Panc1 (cell line): ENCODE measurements at regions not wholly inside any gene's neighbourhood (a gene's known extent, or its start where the extent isn't known, plus 50 kb on each side); places are given as distances from the start of the nearest gene placed in this dataset.

Experiments
- ATAC-seq: fragments of 200-7000 bp; cut with Tn5 transposase; 2 replicates; pipeline ENCODE4 v1.9.1; 2020; ENCODE audit warnings: mild to moderate bottlenecking, moderate library complexity
- BruUV-seq: library from RNA; stranded (reverse); fragments of 400-500 nt; replicated peaks from 2 replicates; lab custom pipeline; 2021; lab: Mats Ljungman, UMichigan
- CTCF ChIA-PET: fragments of 300-600 bp; sonication (Branson Sonifier 250); formaldehyde crosslinking; loops from one replicate; lab custom pipeline; 2022; ENCODE audit warnings: antibody characterized with exemption; lab: Charles Lee
- POLR2A ChIA-PET: fragments of 300-600 bp; sonication (Branson Sonifier 250); formaldehyde crosslinking; loops from one replicate; lab custom pipeline; 2022; ENCODE audit warnings: antibody characterized with exemption; lab: Charles Lee
- DNase-seq: peaks from one replicate; pipeline ENCODE4 v3.0.0-alpha.2; 2010; ENCODE audit warnings: low read depth, low spot score
- H3K27ac ChIP-seq: 2 replicates; pipeline ENCODE4 v1.5.1; 2011; ENCODE audit warnings: mild to moderate bottlenecking, low read length, inconsistent platforms
- H3K27me3 ChIP-seq: fragments of 200-500 bp; sonication (Bioruptor generic); 2 replicates; pipeline ENCODE4 v1.6.0; 2014; ENCODE audit warnings: low read length, inconsistent platforms; ENCODE audit not compliant: control insufficient read depth, insufficient read depth
- H3K36me3 ChIP-seq: fragments of 200-500 bp; sonication (Bioruptor generic); 2 replicates; pipeline ENCODE4 v1.5.1; 2014; ENCODE audit warnings: inconsistent platforms, mild to moderate bottlenecking, low read length, moderate library complexity; ENCODE audit not compliant: control insufficient read depth, insufficient read depth
- H3K4me1 ChIP-seq: 2 replicates; pipeline ENCODE4 v1.5.1; 2011; ENCODE audit warnings: inconsistent platforms, mild to moderate bottlenecking, low read length, moderate library complexity; ENCODE audit not compliant: control insufficient read depth, insufficient read depth
- H3K4me3 ChIP-seq, 2 experiments: 2 replicates each; pipeline ENCODE4 v1.5.1; 2011 to 2012; ENCODE audit warnings: low read depth in 2 of 2, low read length in 2 of 2, mild to moderate bottlenecking in 2 of 2, inconsistent platforms in 1 of 2, moderate library complexity in 1 of 2
- H3K9me3 ChIP-seq: fragments of 200-500 bp; sonication (Bioruptor generic); 2 replicates; pipeline ENCODE4 v1.5.1; 2014; ENCODE audit warnings: low read depth, mild to moderate bottlenecking, inconsistent platforms, low read length, moderate library complexity; ENCODE audit not compliant: control insufficient read depth, insufficient read depth
- CTCF ChIP-seq: fragments of 450-650 bp; IDR thresholded peaks from 2 replicates; pipeline ENCODE4 v1.5.1; 2017; ENCODE audit warnings: mild to moderate bottlenecking
- POLR2AphosphoS5 ChIP-seq: IDR thresholded peaks from 2 replicates; pipeline ENCODE4 v1.6.1; 2012; ENCODE audit warnings: mild to moderate bottlenecking, low read depth, low read length, moderate library complexity
- REST ChIP-seq, 2 experiments: IDR thresholded peaks; 2 replicates each; pipeline ENCODE4 v1.6.1; 2011 to 2012; ENCODE audit warnings: low read depth in 2 of 2, control low read depth in 1 of 2, low read length in 1 of 2, mild to moderate bottlenecking in 1 of 2, moderate library complexity in 1 of 2; ENCODE audit not compliant: insufficient read depth in 1 of 2
- SIN3A ChIP-seq: IDR thresholded peaks from 2 replicates; pipeline ENCODE4 v1.6.1; 2012; ENCODE audit warnings: low read depth, mild to moderate bottlenecking, low read length, moderate library complexity, borderline replicate concordance; ENCODE audit not compliant: insufficient read depth
- TCF7L2 ChIP-seq: IDR thresholded peaks from 2 replicates; pipeline ENCODE4 v1.6.1; 2011; ENCODE audit warnings: mild to moderate bottlenecking, low read depth, low read length, inconsistent platforms
- in situ Hi-C: cut with HindIII; loops from 2 replicates; pipeline ENCODE4 v1.10.0; 2016; ENCODE audit warnings: low sequenced_read_pairs, low pct_unique_long_range_greater_than_20kb
- intact Hi-C: fragments of 100-400 bp; cut with micrococcal nuclease; formaldehyde crosslinking; loops from one replicate; pipeline ENCODE4 v1.10.0; 2022; ENCODE audit not compliant: unreplicated experiment

GRCh38 chr10:129074939-129075338, 392.1 kb upstream of the MGMT start:
- Histone ChIP-seq H3K27ac (no peak overlapping the region), H3K9me3 (no peaks in the 10 kb centered on the region), H3K4me1 (no peaks in the 10 kb centered on the region), H3K36me3 (no peaks in the 10 kb centered on the region), H3K27me3 (no peaks in the 10 kb centered on the region), H3K4me3 (no peak overlapping the region)
- in situ Hi-C loops: no loop called here
- POLR2A ChIA-PET: no interaction called here
- no peak for ATAC-seq
- CTCF ChIA-PET: no interaction called here
- BruUV-seq: no TSS peak
- DNase-seq: no peak
- no peak for TF ChIP-seq SIN3A
- no peak for TF ChIP-seq POLR2AphosphoS5
- intact Hi-C loops: no loop called here

GRCh38 chr10:129075508-129075907, 391.5 kb upstream of the MGMT start:
- BruUV-seq: no TSS peak
- Histone ChIP-seq H3K9me3 (no peaks in the 10 kb centered on the region), H3K27me3 (no peaks in the 10 kb centered on the region), H3K4me3 (no peak overlapping the region), H3K27ac (no peak overlapping the region), H3K4me1 (no peaks in the 10 kb centered on the region), H3K36me3 (no peaks in the 10 kb centered on the region)
- DNase-seq: no peak
- no peak for ATAC-seq
- TF ChIP-seq CTCF (no peak), REST (IDR thresholded peaks at IDR 0.05; ENCODE audit: insufficient read depth in 1 of 2, low read depth in 2 of 2, low read length in 1 of 2) (no peak), POLR2AphosphoS5 (no peak), SIN3A (no peak), TCF7L2 (no peak)
- CTCF ChIA-PET: no interaction called here
- in situ Hi-C loops: no loop called here
- intact Hi-C loops: no loop called here
- POLR2A ChIA-PET: no interaction called here

GRCh38 chr10:129075927-129076326, 391.1 kb upstream of the MGMT start:
- POLR2A ChIA-PET: no interaction called here
- Histone ChIP-seq H3K36me3 (no peaks in the 10 kb centered on the region), H3K4me3 (no peak overlapping the region), H3K27me3 (no peaks in the 10 kb centered on the region), H3K4me1 (no peaks in the 10 kb centered on the region), H3K9me3 (no peaks in the 10 kb centered on the region), H3K27ac (no peak overlapping the region)
- CTCF ChIA-PET: no interaction called here
- intact Hi-C loops (no loop called here), in situ Hi-C loops (no loop called here)
- TF ChIP-seq SIN3A: no peak
- no peak for TF ChIP-seq CTCF
- TF ChIP-seq REST (IDR thresholded peaks at IDR 0.05; ENCODE audit: insufficient read depth in 1 of 2, low read depth in 2 of 2, low read length in 1 of 2): no peak
- TF ChIP-seq POLR2AphosphoS5: no peak
- no peak for TF ChIP-seq TCF7L2
- ATAC-seq (no peak), DNase-seq (no peak)
- no TSS peak for BruUV-seq
